Femur (tissue), 1 donor: ENCODE measurements at regions not wholly inside any gene's neighbourhood (a gene's known extent, or its start where the extent isn't known, plus 50 kb on each side); places are given as distances from the start of the nearest gene placed in this dataset.
"Not testable (repeated sequence)": the region's sequence is repeated elsewhere in the genome, so short reads cannot be mapped to it uniquely, and the experiment has no call there.

ENCODE experiments used
- DNase-seq: peaks from one replicate; pipeline ENCODE4 v3.0.0-alpha.2; 2017

- no peak for DNase-seq
Measured at GRCh38 chr5:130815246-130815645, 349.8 kb downstream of the HINT1 start.

GRCh38 chr5:130808691-130809090 lies 356.4 kb downstream of the HINT1 start:
- DNase-seq, result no peak

- DNase-seq, result no peak
Measured at GRCh38 chr5:130805648-130806047, 359.4 kb downstream of the HINT1 start.

- no peak for DNase-seq
Measured at GRCh38 chr5:130805036-130805435, 360.0 kb downstream of the HINT1 start.

GRCh38 chr5:130801963-130802362 lies 363.1 kb downstream of the HINT1 start:
- no peak for DNase-seq

- DNase-seq, result no peak
Measured at GRCh38 chr5:130799015-130799414, 366.0 kb downstream of the HINT1 start.

GRCh38 chr5:130797303-130797702 lies 367.8 kb downstream of the HINT1 start:
- DNase-seq, result no peak

GRCh38 chr5:130796902-130797301 lies 368.2 kb downstream of the HINT1 start:
- DNase-seq, result no peak

GRCh38 chr5:130796032-130796431 lies 369.0 kb downstream of the HINT1 start:
- no peak for DNase-seq

- DNase-seq, result no peak
Measured at GRCh38 chr5:130795037-130795436, 370.0 kb downstream of the HINT1 start.

GRCh38 chr5:130777794-130778193 lies 387.3 kb downstream of the HINT1 start:
- no peak for DNase-seq

GRCh38 chr5:130773813-130774212 lies 391.2 kb downstream of the HINT1 start:
- no peak for DNase-seq

GRCh38 chr5:130762031-130762430 lies 403.0 kb downstream of the HINT1 start:
- DNase-seq, result no peak

GRCh38 chr5:130759061-130759460 lies 406.0 kb downstream of the HINT1 start:
- DNase-seq, result no peak

- no peak for DNase-seq
Measured at GRCh38 chr5:130747556-130747955, 417.5 kb downstream of the HINT1 start.

- DNase-seq, result not testable (repeated sequence)
Measured at GRCh38 chr5:130746641-130747040, 418.4 kb downstream of the HINT1 start.

- DNase-seq, result no peak
Measured at GRCh38 chr5:130743092-130743491, 422.0 kb downstream of the HINT1 start.

- no peak for DNase-seq
Measured at GRCh38 chr5:130740047-130740569, 424.9 kb downstream of the HINT1 start.

GRCh38 chr5:130731839-130732238 lies 433.2 kb downstream of the HINT1 start:
- DNase-seq, result no peak

- DNase-seq, result no peak
Measured at GRCh38 chr5:130729541-130729940, 435.5 kb downstream of the HINT1 start.

- no peak for DNase-seq
Measured at GRCh38 chr5:130727830-130728229, 437.2 kb downstream of the HINT1 start.

- no peak for DNase-seq
Measured at GRCh38 chr5:130724658-130725057, 440.4 kb downstream of the HINT1 start.

- no peak for DNase-seq
Measured at GRCh38 chr5:130720355-130720754, 444.7 kb downstream of the HINT1 start.

GRCh38 chr5:130715541-130715940 lies 449.5 kb downstream of the HINT1 start:
- no peak for DNase-seq

GRCh38 chr5:130714200-130714599 lies 450.9 kb downstream of the HINT1 start:
- no peak for DNase-seq

GRCh38 chr5:130712324-130712723 lies 452.7 kb downstream of the HINT1 start:
- no peak for DNase-seq
